IMR-90 (cell line): ENCODE measurements at regions not wholly inside any gene's neighbourhood (a gene's known extent, or its start where the extent isn't known, plus 50 kb on each side); places are given as distances from the start of the nearest gene placed in this dataset.

Source experiments
- ATAC-seq: fragments of 200-7000 bp; cut with Tn5 transposase; 2 replicates; pipeline ENCODE4 v1.9.1; 2020; ENCODE audit warnings: low read depth, mild to moderate bottlenecking, moderate library complexity
- BruUV-seq: library from RNA; stranded (reverse); fragments of 400-500 nt; replicated peaks from 2 replicates; lab custom pipeline; 2021; lab: Mats Ljungman, UMichigan
- CTCF ChIA-PET: fragments of 300-600 bp; formaldehyde crosslinking; extraction: SDS; loops from one replicate; lab custom pipeline; 2021; ENCODE audit warnings: antibody characterized with exemption; lab: Yijun Ruan, JAX
- POLR2A ChIA-PET: fragments of 300-600 bp; sonication (Branson Sonifier 250); formaldehyde crosslinking; loops from one replicate; lab custom pipeline; 2022; ENCODE audit warnings: antibody characterized with exemption; ENCODE audit not compliant: unreplicated experiment; lab: Charles Lee
- DNase-seq: peaks from one replicate; pipeline ENCODE4 v3.0.0; 2013
- H2AFZ ChIP-seq: replicated peaks from 2 replicates; pipeline ENCODE3; 2013; ENCODE audit warnings: low read length, mild to moderate bottlenecking; ENCODE audit not compliant: poor library complexity
- H2AK5ac ChIP-seq: 2 replicates; pipeline ENCODE4 v1.6.1; 2013; ENCODE audit warnings: low read depth, low read length, inconsistent platforms
- H2AK9ac ChIP-seq: replicated peaks from 2 replicates; pipeline ENCODE3; 2013; ENCODE audit warnings: mild to moderate bottlenecking, low read depth, low read length, moderate library complexity; ENCODE audit not compliant: poor library complexity
- H2BK120ac ChIP-seq: 2 replicates; pipeline ENCODE4 v1.6.1; 2013; ENCODE audit warnings: low read depth, low read length, inconsistent platforms
- H2BK15ac ChIP-seq: 3 replicates; pipeline ENCODE4 v1.6.1; 2013; ENCODE audit warnings: low read depth, low read length, inconsistent platforms
- H2BK20ac ChIP-seq: 2 replicates; pipeline ENCODE4 v1.6.1; 2013; ENCODE audit warnings: low read depth, mild to moderate bottlenecking, inconsistent platforms, low read length, moderate library complexity
- H2BK5ac ChIP-seq: 2 replicates; pipeline ENCODE4 v1.6.1; 2013; ENCODE audit warnings: mild to moderate bottlenecking, low read depth, low read length, inconsistent platforms; ENCODE audit not compliant: poor library complexity, severe bottlenecking
- H3K14ac ChIP-seq: replicated peaks from 2 replicates; pipeline ENCODE4 v1.6.1; 2013; ENCODE audit warnings: low read depth, low read length, inconsistent platforms
- H3K18ac ChIP-seq: 2 replicates; pipeline ENCODE4 v1.6.1; 2013; ENCODE audit warnings: low read depth, low read length, control low read depth
- H3K23ac ChIP-seq: 2 replicates; pipeline ENCODE4 v1.6.1; 2013; ENCODE audit warnings: low read depth, low read length, inconsistent platforms
- H3K27ac ChIP-seq: 2 replicates; pipeline ENCODE4 v1.5.1; 2013; ENCODE audit warnings: mild to moderate bottlenecking, control low read depth, low read length; ENCODE audit not compliant: insufficient read depth
- H3K27me3 ChIP-seq: 2 replicates; pipeline ENCODE4 v1.6.1; 2013; ENCODE audit warnings: low read length; ENCODE audit not compliant: control insufficient read depth, insufficient read depth
- H3K36me3 ChIP-seq: 2 replicates; pipeline ENCODE4 v1.6.1; 2013; ENCODE audit warnings: low read length, mixed read lengths; ENCODE audit not compliant: control insufficient read depth, insufficient read depth
- H3K4ac ChIP-seq: 2 replicates; pipeline ENCODE4 v1.6.1; 2013; ENCODE audit warnings: low read depth, low read length, inconsistent platforms
- H3K4me1 ChIP-seq: 2 replicates; pipeline ENCODE4 v1.6.1; 2013; ENCODE audit warnings: low read length, mixed read lengths; ENCODE audit not compliant: control insufficient read depth, insufficient read depth
- H3K4me2 ChIP-seq: 2 replicates; pipeline ENCODE4 v1.6.1; 2013; ENCODE audit warnings: low read depth, mild to moderate bottlenecking, control low read depth, low read length, moderate library complexity
- H3K4me3 ChIP-seq: 2 replicates; pipeline ENCODE4 v1.5.1; 2013; ENCODE audit warnings: low read depth, mild to moderate bottlenecking, control low read depth, low read length, moderate library complexity; ENCODE audit not compliant: insufficient read depth
- H3K56ac ChIP-seq: 2 replicates; pipeline ENCODE4 v1.6.1; 2013; ENCODE audit warnings: low read length, inconsistent platforms; ENCODE audit not compliant: insufficient read depth; ENCODE audit errors: extremely low read depth
- H3K79me1 ChIP-seq, 2 experiments: 2 replicates each; pipeline ENCODE4 v1.6.1; 2013; ENCODE audit warnings: low read length in 2 of 2, inconsistent platforms in 1 of 2, low read depth in 1 of 2
- H3K9ac ChIP-seq: 2 replicates; pipeline ENCODE4 v1.6.1; 2013; ENCODE audit warnings: low read depth, low read length, control low read depth
- H3K9me1 ChIP-seq: 2 replicates; pipeline ENCODE4 v1.6.1; 2013; ENCODE audit warnings: low read length, inconsistent platforms; ENCODE audit not compliant: insufficient read depth
- H3K9me3 ChIP-seq: 2 replicates; pipeline ENCODE4 v1.6.1; 2013; ENCODE audit warnings: low read length; ENCODE audit not compliant: control insufficient read depth, insufficient read depth
- H4K20me1 ChIP-seq: 2 replicates; pipeline ENCODE4 v1.6.1; 2013; ENCODE audit warnings: low read length, inconsistent platforms; ENCODE audit not compliant: insufficient read depth
- H4K5ac ChIP-seq: 2 replicates; pipeline ENCODE4 v1.6.1; 2013; ENCODE audit warnings: mild to moderate bottlenecking, low read depth, low read length, control low read depth
- H4K8ac ChIP-seq, 2 experiments: 2 replicates each; pipeline ENCODE4 v1.6.1; 2013; ENCODE audit warnings: low read depth in 2 of 2, low read length in 2 of 2, control low read depth in 1 of 2, inconsistent platforms in 1 of 2
- H4K91ac ChIP-seq: 2 replicates; pipeline ENCODE4 v1.6.1; 2013; ENCODE audit warnings: low read depth, low read length, inconsistent platforms; ENCODE audit not compliant: insufficient read depth
- BHLHE40 ChIP-seq: fragments of 150-350 bp; IDR thresholded peaks from 2 replicates; pipeline ENCODE4 v1.6.1; 2016; ENCODE audit warnings: mild to moderate bottlenecking, low read depth, low read length
- MAFK ChIP-seq: IDR thresholded peaks from 2 replicates; pipeline ENCODE4 v1.6.1; 2012; ENCODE audit warnings: low read depth, low read length, improper control_type of control experiment
- MXI1 ChIP-seq: IDR thresholded peaks from 2 replicates; pipeline ENCODE4 v1.6.1; 2012; ENCODE audit warnings: low read depth, mild to moderate bottlenecking, low read length, moderate library complexity, borderline replicate concordance
- WGBS, 2 experiments: methylation state at CpG; one replicate each; pipeline versions ENCODE4 v1.1.5 to v1.1.7; 2013; ENCODE audit warnings: missing lambda C conversion rate in 2 of 2; ENCODE audit not compliant: insufficient read length in 1 of 2; ENCODE audit errors: extremely low coverage in 2 of 2; 5-methylcytosine and 5-hydroxymethylcytosine counted together
- dilution Hi-C: fragments of 300-500 bp; cut with HindIII; formaldehyde crosslinking; loops from one replicate; pipeline ENCODE4 v1.14.3; 2018; ENCODE audit warnings: low sequenced_read_pairs; ENCODE audit not compliant: unreplicated experiment
- in situ Hi-C: fragments of 300-500 bp; cut with MboI; formaldehyde crosslinking; loops from 3 replicates; pipeline ENCODE4 v1.14.3; 2019; ENCODE audit warnings: low sequenced_read_pairs, inconsistent platforms, mixed read lengths
- intact Hi-C: fragments of 100-400 bp; cut with micrococcal nuclease; formaldehyde crosslinking; loops from 2 replicates; pipeline ENCODE4 v1.10.0; 2022
- TF ChIP-seq, protein P1 (sequence below): fragments of 150-350 bp; IDR thresholded peaks from 2 replicates; pipeline ENCODE4 v1.6.1; 2016; ENCODE audit warnings: low read depth, mild to moderate bottlenecking, low read length, moderate library complexity, borderline replicate concordance

- Histone ChIP-seq H2BK15ac (no peak overlapping the region), H4K20me1 (no peaks in the 10 kb centered on the region), H3K36me3 (no peaks in the 10 kb centered on the region), H3K27me3 (no peaks in the 10 kb centered on the region), H2BK20ac (no peak overlapping the region), H2BK120ac (no peak overlapping the region), H3K79me1 (no peaks in the 10 kb centered on the region), H2AFZ (no peak overlapping the region), H2AK9ac (no peak overlapping the region), H4K91ac (no peak overlapping the region), H3K4me2 (no peak overlapping the region), H3K9me3 (no peaks in the 10 kb centered on the region), H3K56ac (no peak overlapping the region), H3K23ac (no peak overlapping the region), H3K14ac (no peak overlapping the region), H3K18ac (no peak overlapping the region), H2AK5ac (no peak overlapping the region), H3K4ac (no peak overlapping the region), H3K9me1 (no peaks in the 10 kb centered on the region), H4K8ac (no peak overlapping the region), H3K9ac (no peak overlapping the region), H3K4me3 (no peak overlapping the region), H2BK5ac (no peak overlapping the region), H3K27ac (no peak overlapping the region), H3K4me1 (no peaks in the 10 kb centered on the region), H4K5ac (no peak overlapping the region)
- WGBS, 2 experiments = no CpG with 5 or more reads among the region's 2 CpGs
- no peak for DNase-seq
- in situ Hi-C loops = no loop called here
- intact Hi-C loops = no loop called here
- ChIA-PET CTCF (no interaction called here), POLR2A (no interaction called here)
- dilution Hi-C loops = no loop called here
- TF ChIP-seq MAFK (no peak), MXI1 (no peak), BHLHE40 (no peak)
- TF ChIP-seq, protein P1, sequence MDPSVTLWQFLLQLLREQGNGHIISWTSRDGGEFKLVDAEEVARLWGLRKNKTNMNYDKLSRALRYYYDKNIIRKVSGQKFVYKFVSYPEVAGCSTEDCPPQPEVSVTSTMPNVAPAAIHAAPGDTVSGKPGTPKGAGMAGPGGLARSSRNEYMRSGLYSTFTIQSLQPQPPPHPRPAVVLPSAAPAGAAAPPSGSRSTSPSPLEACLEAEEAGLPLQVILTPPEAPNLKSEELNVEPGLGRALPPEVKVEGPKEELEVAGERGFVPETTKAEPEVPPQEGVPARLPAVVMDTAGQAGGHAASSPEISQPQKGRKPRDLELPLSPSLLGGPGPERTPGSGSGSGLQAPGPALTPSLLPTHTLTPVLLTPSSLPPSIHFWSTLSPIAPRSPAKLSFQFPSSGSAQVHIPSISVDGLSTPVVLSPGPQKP = no peak
- BruUV-seq = no TSS peak
- ATAC-seq = no peak
These were observed 376.0 kb downstream of the DSEL start for GRCh38 chr18:67140495-67140894.
